OCI-LY1 (cell line): ENCODE measurements at regions not wholly inside any gene's neighbourhood (a gene's known extent, or its start where the extent isn't known, plus 50 kb on each side); places are given as distances from the start of the nearest gene placed in this dataset.

Experiments
- EZH2 ChIP-seq: fragments of 200-600 bp; sonication (generic), shearing (Covaris generic); IDR thresholded peaks from 2 replicates; pipeline ENCODE4 v1.8.0; 2017; ENCODE audit warnings: borderline replicate concordance, mixed run types, mild to moderate bottlenecking, antibody characterized with exemption, low read length, moderate library complexity, mixed read lengths
- TF ChIP-seq, protein P1 (sequence below): fragments of 200-600 bp; sonication (generic), shearing (Covaris generic); IDR thresholded peaks from 2 replicates; pipeline ENCODE4 v1.5.1; 2017; ENCODE audit warnings: mild to moderate bottlenecking, antibody characterized with exemption, low read length, moderate library complexity, mixed read lengths

GRCh38 chr17:77036841-77037381, 103.9 kb upstream of the SEC14L1 start:
- TF ChIP-seq, protein P1, sequence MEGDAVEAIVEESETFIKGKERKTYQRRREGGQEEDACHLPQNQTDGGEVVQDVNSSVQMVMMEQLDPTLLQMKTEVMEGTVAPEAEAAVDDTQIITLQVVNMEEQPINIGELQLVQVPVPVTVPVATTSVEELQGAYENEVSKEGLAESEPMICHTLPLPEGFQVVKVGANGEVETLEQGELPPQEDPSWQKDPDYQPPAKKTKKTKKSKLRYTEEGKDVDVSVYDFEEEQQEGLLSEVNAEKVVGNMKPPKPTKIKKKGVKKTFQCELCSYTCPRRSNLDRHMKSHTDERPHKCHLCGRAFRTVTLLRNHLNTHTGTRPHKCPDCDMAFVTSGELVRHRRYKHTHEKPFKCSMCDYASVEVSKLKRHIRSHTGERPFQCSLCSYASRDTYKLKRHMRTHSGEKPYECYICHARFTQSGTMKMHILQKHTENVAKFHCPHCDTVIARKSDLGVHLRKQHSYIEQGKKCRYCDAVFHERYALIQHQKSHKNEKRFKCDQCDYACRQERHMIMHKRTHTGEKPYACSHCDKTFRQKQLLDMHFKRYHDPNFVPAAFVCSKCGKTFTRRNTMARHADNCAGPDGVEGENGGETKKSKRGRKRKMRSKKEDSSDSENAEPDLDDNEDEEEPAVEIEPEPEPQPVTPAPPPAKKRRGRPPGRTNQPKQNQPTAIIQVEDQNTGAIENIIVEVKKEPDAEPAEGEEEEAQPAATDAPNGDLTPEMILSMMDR = peak; percentile 59
- no peak for TF ChIP-seq EZH2
